ENCODE measurements at regions not wholly inside any gene's neighbourhood (a gene's known extent, or its start where the extent isn't known, plus 50 kb on each side); places are given as distances from the start of the nearest gene placed in this dataset.

GRCh38 chr13:59537500-59537899 is 626.2 kb downstream of the DIAPH3 start:
- Histone ChIP-seq H3K4me2 (replicated peaks; ENCODE audit: low read depth, low read length, poor library complexity, severe bottlenecking) (no peak overlapping the region), H3K27me3 (replicated peaks in 1 of 4; ENCODE audit: control extremely low read depth in 1 of 4, control insufficient read depth in 3 of 4, insufficient read depth in 4 of 4, low read length in 3 of 4) (no peaks in the 10 kb centered on the region), H3K79me2 (ENCODE audit: control insufficient read depth, insufficient read depth, low read length) (no peaks in the 10 kb centered on the region), H3K4me3 (ENCODE audit: control extremely low read depth in 1 of 5, extremely low read depth in 1 of 5, insufficient read depth in 1 of 5, low read depth in 2 of 5, low read length in 4 of 5) (no peak overlapping the region), H4K20me1 (ENCODE audit: control insufficient read depth, insufficient read depth, low read length, poor library complexity, severe bottlenecking) (no peaks in the 10 kb centered on the region), H3K36me3 (replicated peaks in 1 of 2; ENCODE audit: control extremely low read depth in 1 of 2, control insufficient read depth in 1 of 2, extremely low read depth in 1 of 2, insufficient read depth in 2 of 2, low read length in 1 of 2) (no peaks in the 10 kb centered on the region), H3K4me1 (ENCODE audit: control insufficient read depth in 2 of 2, insufficient read depth in 2 of 2, low read length in 2 of 2) (no peaks in the 10 kb centered on the region), H2AFZ (ENCODE audit: insufficient read depth, low read depth, low read length, poor library complexity, severe bottlenecking) (no peak overlapping the region), H3K9ac (ENCODE audit: low read length) (no peak overlapping the region), H3K9me3 (ENCODE audit: control extremely low read depth in 1 of 3, control insufficient read depth in 2 of 3, insufficient read depth in 1 of 3, low read length in 2 of 3) (peaks cover 0 to 7% (median 0%) of the 10 kb centered on the region in 3 donors), H3K27ac (ENCODE audit: low read length in 2 of 2) (no peak overlapping the region)
- 94% methylated on average over 3 of the region's 3 CpGs for WGBS (ENCODE audit: insufficient coverage)
- intact Hi-C loops (cut with micrococcal nuclease) = no loop called here
- ChIA-PET CTCF (no interaction called here), POLR2A (no interaction called here)
- Mint-ChIP-seq H3K4me1 (no peaks in the 10 kb centered on the region), H3K9me3 (ENCODE audit: insufficient read depth) (no peaks in the 10 kb centered on the region), H3K27me3 (no peaks in the 10 kb centered on the region), H3K27ac (no peak overlapping the region), H3K4me3 (no peak overlapping the region)
- DNase-seq = no peak
- ATAC-seq (ENCODE audit: low read depth) = no peak
- no peak for TF ChIP-seq EZH2 (IDR thresholded peaks at IDR 0.05; ENCODE audit: borderline replicate concordance, insufficient read depth, low read depth, low read length, poor library complexity, severe bottlenecking)
- TF ChIP-seq, protein P1, sequence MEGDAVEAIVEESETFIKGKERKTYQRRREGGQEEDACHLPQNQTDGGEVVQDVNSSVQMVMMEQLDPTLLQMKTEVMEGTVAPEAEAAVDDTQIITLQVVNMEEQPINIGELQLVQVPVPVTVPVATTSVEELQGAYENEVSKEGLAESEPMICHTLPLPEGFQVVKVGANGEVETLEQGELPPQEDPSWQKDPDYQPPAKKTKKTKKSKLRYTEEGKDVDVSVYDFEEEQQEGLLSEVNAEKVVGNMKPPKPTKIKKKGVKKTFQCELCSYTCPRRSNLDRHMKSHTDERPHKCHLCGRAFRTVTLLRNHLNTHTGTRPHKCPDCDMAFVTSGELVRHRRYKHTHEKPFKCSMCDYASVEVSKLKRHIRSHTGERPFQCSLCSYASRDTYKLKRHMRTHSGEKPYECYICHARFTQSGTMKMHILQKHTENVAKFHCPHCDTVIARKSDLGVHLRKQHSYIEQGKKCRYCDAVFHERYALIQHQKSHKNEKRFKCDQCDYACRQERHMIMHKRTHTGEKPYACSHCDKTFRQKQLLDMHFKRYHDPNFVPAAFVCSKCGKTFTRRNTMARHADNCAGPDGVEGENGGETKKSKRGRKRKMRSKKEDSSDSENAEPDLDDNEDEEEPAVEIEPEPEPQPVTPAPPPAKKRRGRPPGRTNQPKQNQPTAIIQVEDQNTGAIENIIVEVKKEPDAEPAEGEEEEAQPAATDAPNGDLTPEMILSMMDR (IDR thresholded peaks at IDR 0.05) = no peak

- Mint-ChIP-seq H3K4me1 (no peaks in the 10 kb centered on the region), H3K27ac (no peak overlapping the region), H3K9me3 (ENCODE audit: insufficient read depth) (no peaks in the 10 kb centered on the region), H3K27me3 (no peaks in the 10 kb centered on the region), H3K4me3 (no peak overlapping the region)
- Histone ChIP-seq H3K4me3 (ENCODE audit: control extremely low read depth in 1 of 5, extremely low read depth in 1 of 5, insufficient read depth in 1 of 5, low read depth in 2 of 5, low read length in 4 of 5) (no peak overlapping the region), H3K27ac (ENCODE audit: low read length in 2 of 2) (no peak overlapping the region), H3K4me1 (ENCODE audit: control insufficient read depth in 2 of 2, insufficient read depth in 2 of 2, low read length in 2 of 2) (no peaks in the 10 kb centered on the region), H3K36me3 (replicated peaks in 1 of 2; ENCODE audit: control extremely low read depth in 1 of 2, control insufficient read depth in 1 of 2, extremely low read depth in 1 of 2, insufficient read depth in 2 of 2, low read length in 1 of 2) (no peaks in the 10 kb centered on the region), H4K20me1 (ENCODE audit: control insufficient read depth, insufficient read depth, low read length, poor library complexity, severe bottlenecking) (no peaks in the 10 kb centered on the region), H2AFZ (ENCODE audit: insufficient read depth, low read depth, low read length, poor library complexity, severe bottlenecking) (no peak overlapping the region), H3K4me2 (replicated peaks; ENCODE audit: low read depth, low read length, poor library complexity, severe bottlenecking) (no peak overlapping the region), H3K79me2 (ENCODE audit: control insufficient read depth, insufficient read depth, low read length) (no peaks in the 10 kb centered on the region), H3K9ac (ENCODE audit: low read length) (no peak overlapping the region), H3K9me3 (ENCODE audit: control extremely low read depth in 1 of 3, control insufficient read depth in 2 of 3, insufficient read depth in 1 of 3, low read length in 2 of 3) (peaks cover 0 to 7% (median 0%) of the 10 kb centered on the region in 3 donors), H3K27me3 (replicated peaks in 1 of 4; ENCODE audit: control extremely low read depth in 1 of 4, control insufficient read depth in 3 of 4, insufficient read depth in 4 of 4, low read length in 3 of 4) (no peaks in the 10 kb centered on the region)
- CTCF ChIA-PET = no interaction called here
- ATAC-seq (ENCODE audit: low read depth) (no peak), DNase-seq (no peak)
- TF ChIP-seq EZH2 (IDR thresholded peaks at IDR 0.05; ENCODE audit: borderline replicate concordance, insufficient read depth, low read depth, low read length, poor library complexity, severe bottlenecking) = no peak
- TF ChIP-seq, protein P1 (IDR thresholded peaks at IDR 0.05) = no peak
- POLR2A ChIA-PET = no interaction called here
- intact Hi-C loops (cut with micrococcal nuclease) = no loop called here
- WGBS (ENCODE audit: insufficient coverage) = 44% methylated on average over 3 of the region's 3 CpGs
These were observed 625.2 kb downstream of the DIAPH3 start for GRCh38 chr13:59538512-59538911.
